ENCODE measurements at regions not wholly inside any gene's neighbourhood (a gene's known extent, or its start where the extent isn't known, plus 50 kb on each side); places are given as distances from the start of the nearest gene placed in this dataset.

DNA sequence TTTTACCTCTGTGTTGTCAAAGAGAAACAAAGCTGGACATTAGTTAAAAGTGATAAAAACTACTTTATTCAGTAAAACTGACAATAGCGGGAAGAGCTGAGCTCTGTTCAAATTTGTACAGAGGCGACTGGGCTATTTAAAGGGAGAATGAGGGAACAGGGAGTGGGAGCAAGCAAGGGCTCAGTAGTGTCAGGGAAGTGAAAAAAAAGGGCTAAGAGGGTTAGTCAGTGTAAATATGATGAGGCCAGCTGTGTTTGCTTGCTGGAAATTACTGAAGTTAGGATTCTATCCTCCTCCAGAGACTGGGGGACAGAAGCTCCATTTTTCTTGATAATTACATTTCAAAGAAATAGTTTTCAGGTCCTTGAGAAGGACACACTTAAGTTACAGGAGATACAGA is 232.5 kb downstream of the SH2D4B start:
- Histone ChIP-seq H3K4me1 (no peaks in the 10 kb centered on the region), H3K27me3 (no peaks in the 10 kb centered on the region), H3K4me3 (no peak overlapping the region), H3K27ac (no peak overlapping the region), H3K9me3 (no peaks in the 10 kb centered on the region), H3K36me3 (no peaks in the 10 kb centered on the region)
- no peak for ATAC-seq
- TF ChIP-seq EP300 (IDR thresholded peaks at IDR 0.05) (no peak), POLR2A (IDR thresholded peaks at IDR 0.05) (no peak), POLR2AphosphoS5 (IDR thresholded peaks at IDR 0.05) (no peak)
- TF ChIP-seq, protein P1, sequence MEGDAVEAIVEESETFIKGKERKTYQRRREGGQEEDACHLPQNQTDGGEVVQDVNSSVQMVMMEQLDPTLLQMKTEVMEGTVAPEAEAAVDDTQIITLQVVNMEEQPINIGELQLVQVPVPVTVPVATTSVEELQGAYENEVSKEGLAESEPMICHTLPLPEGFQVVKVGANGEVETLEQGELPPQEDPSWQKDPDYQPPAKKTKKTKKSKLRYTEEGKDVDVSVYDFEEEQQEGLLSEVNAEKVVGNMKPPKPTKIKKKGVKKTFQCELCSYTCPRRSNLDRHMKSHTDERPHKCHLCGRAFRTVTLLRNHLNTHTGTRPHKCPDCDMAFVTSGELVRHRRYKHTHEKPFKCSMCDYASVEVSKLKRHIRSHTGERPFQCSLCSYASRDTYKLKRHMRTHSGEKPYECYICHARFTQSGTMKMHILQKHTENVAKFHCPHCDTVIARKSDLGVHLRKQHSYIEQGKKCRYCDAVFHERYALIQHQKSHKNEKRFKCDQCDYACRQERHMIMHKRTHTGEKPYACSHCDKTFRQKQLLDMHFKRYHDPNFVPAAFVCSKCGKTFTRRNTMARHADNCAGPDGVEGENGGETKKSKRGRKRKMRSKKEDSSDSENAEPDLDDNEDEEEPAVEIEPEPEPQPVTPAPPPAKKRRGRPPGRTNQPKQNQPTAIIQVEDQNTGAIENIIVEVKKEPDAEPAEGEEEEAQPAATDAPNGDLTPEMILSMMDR (IDR thresholded peaks at IDR 0.05), result no peak
- 63 to 80% methylated on average over 1 to 2 of the region's 2 CpGs for whole genome bisulfite sequencing, 2 donors (ENCODE audit: low coverage in 1 of 2)

DNA sequence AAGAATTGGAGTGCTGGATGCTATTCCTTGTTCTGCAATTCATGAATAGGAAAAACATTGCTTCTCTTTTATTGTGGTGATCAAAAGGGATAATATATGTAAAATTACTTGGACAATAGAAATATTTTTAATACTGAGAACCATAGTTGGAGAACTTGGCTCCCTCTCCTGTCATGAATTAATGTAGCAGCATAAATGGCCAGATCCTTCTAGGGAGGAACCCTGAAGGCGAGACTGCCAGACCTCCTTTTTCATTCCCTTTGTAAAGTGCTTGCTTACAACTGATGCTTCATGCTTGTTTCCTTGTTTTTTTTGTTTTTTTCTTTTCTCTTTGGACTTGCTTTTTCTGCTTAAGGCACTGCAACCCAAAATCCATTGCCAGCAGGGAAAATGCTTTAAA is 233.6 kb downstream of the SH2D4B start:
- WGBS, 2 donors (ENCODE audit: low coverage in 1 of 2), result 20 to 33% methylated on average over 1 of the region's 1 CpG
- TF ChIP-seq POLR2A (IDR thresholded peaks at IDR 0.05) (no peak), EP300 (IDR thresholded peaks at IDR 0.05) (no peak), POLR2AphosphoS5 (IDR thresholded peaks at IDR 0.05) (no peak)
- TF ChIP-seq, protein P1 (IDR thresholded peaks at IDR 0.05), result no peak
- no peak overlapping the region for H3K27ac ChIP-seq
- H3K36me3 ChIP-seq, result no peaks in the 10 kb centered on the region
- H3K9me3 ChIP-seq, result no peaks in the 10 kb centered on the region
- H3K4me1 ChIP-seq, result no peaks in the 10 kb centered on the region
- no peak for ATAC-seq
- H3K27me3 ChIP-seq, result no peaks in the 10 kb centered on the region
- H3K4me3 ChIP-seq, result no peak overlapping the region

DNA sequence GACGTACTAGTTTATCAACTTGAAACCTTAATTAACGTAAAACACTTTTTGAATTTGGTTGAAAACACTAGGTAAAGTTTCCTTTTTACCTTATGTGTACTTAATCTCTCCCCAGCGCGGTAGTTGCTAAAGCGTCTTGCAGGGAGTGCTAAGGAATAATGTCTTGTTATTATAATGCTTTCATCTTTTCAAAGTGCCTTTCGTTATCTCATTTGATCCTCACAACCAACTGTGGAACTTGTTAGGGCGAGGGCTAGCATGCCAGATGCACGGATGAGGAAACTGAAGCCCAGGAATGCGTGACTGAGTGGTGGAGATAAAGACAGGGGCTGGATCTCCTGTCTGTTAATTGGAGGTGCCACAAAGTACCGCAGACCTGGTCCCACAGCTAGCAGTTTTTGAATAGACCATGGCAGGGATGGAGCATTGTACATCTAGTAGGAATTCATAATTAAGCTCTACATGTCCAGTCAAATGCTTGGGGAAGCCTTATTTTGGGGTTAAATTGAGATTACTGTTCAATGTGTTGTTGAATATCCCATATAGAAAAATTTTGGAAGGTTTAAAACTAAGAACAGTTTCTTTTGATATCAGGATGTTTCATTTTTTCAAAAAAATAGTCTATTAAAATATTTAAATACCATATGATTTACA is 234.3 kb downstream of the SH2D4B start:
- Histone ChIP-seq H3K27ac (no peak overlapping the region), H3K4me3 (no peak overlapping the region), H3K4me1 (no peaks in the 10 kb centered on the region), H3K9me3 (no peaks in the 10 kb centered on the region), H3K27me3 (no peaks in the 10 kb centered on the region), H3K36me3 (no peaks in the 10 kb centered on the region)
- ATAC-seq, result no peak
- no peak for TF ChIP-seq POLR2AphosphoS5 (IDR thresholded peaks at IDR 0.05)
- TF ChIP-seq, protein P1 (IDR thresholded peaks at IDR 0.05), result no peak
- TF ChIP-seq EP300 (IDR thresholded peaks at IDR 0.05), result no peak
- TF ChIP-seq POLR2A (IDR thresholded peaks at IDR 0.05), result no peak
- 64 to 75% methylated on average over 3 to 10 of the region's 10 CpGs for WGBS, 2 donors (ENCODE audit: low coverage in 1 of 2)

DNA sequence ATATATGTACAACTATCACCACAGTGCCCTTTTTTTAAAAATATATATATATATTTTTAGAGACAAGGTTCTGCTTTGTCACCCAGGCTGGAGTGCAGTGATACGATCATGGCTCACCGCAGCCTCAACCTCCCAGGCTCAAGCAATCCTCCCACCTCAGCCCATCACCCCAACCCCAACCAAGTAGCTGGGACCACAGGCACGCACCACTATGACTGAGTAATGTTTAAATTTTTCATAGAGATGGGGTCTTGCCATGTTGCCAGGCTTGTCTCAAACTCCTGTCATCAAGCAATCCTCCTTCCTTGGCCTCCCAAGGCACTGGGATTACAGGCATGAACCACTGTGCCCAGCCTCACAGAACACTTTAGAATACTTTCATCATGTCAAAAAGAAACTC is 234.9 kb downstream of the SH2D4B start:
- H3K4me3 ChIP-seq, result no peak overlapping the region
- no peaks in the 10 kb centered on the region for H3K27me3 ChIP-seq
- H3K4me1 ChIP-seq, result no peaks in the 10 kb centered on the region
- ATAC-seq, result no peak
- WGBS, 2 donors (ENCODE audit: low coverage in 1 of 2), result 70 to 74% methylated on average over 3 of the region's 3 CpGs
- no peak overlapping the region for H3K27ac ChIP-seq
- TF ChIP-seq POLR2AphosphoS5 (IDR thresholded peaks at IDR 0.05) (no peak), EP300 (IDR thresholded peaks at IDR 0.05) (no peak), POLR2A (IDR thresholded peaks at IDR 0.05) (no peak)
- TF ChIP-seq, protein P1 (IDR thresholded peaks at IDR 0.05), result no peak
- H3K9me3 ChIP-seq, result no peaks in the 10 kb centered on the region
- H3K36me3 ChIP-seq, result no peaks in the 10 kb centered on the region

DNA sequence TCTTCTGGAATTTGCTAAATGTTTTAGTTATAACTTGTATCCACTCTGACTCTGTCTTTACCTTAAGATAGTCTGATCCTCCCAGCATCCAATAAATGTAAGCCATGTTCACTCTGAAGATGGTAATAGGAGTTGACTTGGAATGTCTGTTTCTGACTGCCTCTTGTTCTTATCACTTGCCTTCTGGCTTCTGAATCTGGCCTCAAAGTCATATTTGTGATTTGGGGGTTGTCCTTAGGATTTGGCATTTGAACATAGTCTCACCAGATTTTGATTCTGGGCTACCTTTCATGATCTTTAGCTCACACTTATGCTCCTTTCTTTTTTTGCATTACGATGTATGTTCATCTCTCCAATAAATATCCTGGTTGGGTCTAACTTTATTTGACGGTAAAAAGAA is 247.0 kb downstream of the SH2D4B start:
- Histone ChIP-seq H3K27me3 (peaks cover 7% of the 10 kb centered on the region), H3K27ac (no peak overlapping the region), H3K4me3 (no peak overlapping the region), H3K9me3 (no peaks in the 10 kb centered on the region), H3K4me1 (no peaks in the 10 kb centered on the region), H3K36me3 (no peaks in the 10 kb centered on the region)
- no peak for ATAC-seq
- TF ChIP-seq, protein P1 (IDR thresholded peaks at IDR 0.05), result no peak
- no peak for TF ChIP-seq POLR2AphosphoS5 (IDR thresholded peaks at IDR 0.05)
- no peak for TF ChIP-seq EP300 (IDR thresholded peaks at IDR 0.05)
- no peak for TF ChIP-seq POLR2A (IDR thresholded peaks at IDR 0.05)
- 92% methylated on average over 2 of the region's 2 CpGs; no CpG with 5 or more reads in 1 of the 2 donors for WGBS, 2 donors (ENCODE audit: low coverage in 1 of 2)
